A549 (cell line): ENCODE measurements at regions not wholly inside any gene's neighbourhood (a gene's known extent, or its start where the extent isn't known, plus 50 kb on each side); places are given as distances from the start of the nearest gene placed in this dataset.

Experiments used
- CEBPB ChIP-seq, 2 experiments: fragments of >200 bp in 1 of 2; sonication (Bioruptor Twin) in 1 of 2; formaldehyde crosslinking in 1 of 2; IDR thresholded peaks; 2 replicates each; pipeline ENCODE4 v1.6.1; 2012 to 2016
- CHD2 ChIP-seq: fragments of 150-350 bp; IDR thresholded peaks from 2 replicates; pipeline ENCODE4 v1.6.1; 2014; ENCODE audit warnings: low read length; ENCODE audit not compliant: partially characterized antibody
- CTCF ChIP-seq: fragments of >200 bp; sonication (Bioruptor Twin); formaldehyde crosslinking; IDR thresholded peaks from 3 replicates; pipeline ENCODE4 v1.5.1; 2016
- ELK1 ChIP-seq: fragments of 150-350 bp; IDR thresholded peaks from 2 replicates; pipeline ENCODE4 v1.6.1; 2014; ENCODE audit warnings: low read depth, mild to moderate bottlenecking, low read length
- EP300 ChIP-seq, 2 experiments: fragments of >200 bp; sonication (Bioruptor Twin); formaldehyde crosslinking; IDR thresholded peaks; 2 replicates in 1 of 2; 3 replicates in 1 of 2; pipeline ENCODE4 v1.6.1; 2016 to 2017
- HES2 ChIP-seq: fragments of >200 bp; sonication (Bioruptor Twin); formaldehyde crosslinking; IDR thresholded peaks from 2 replicates; pipeline ENCODE4 v1.6.1; 2016
- JUN ChIP-seq, 2 experiments: fragments of >200 bp; sonication (Bioruptor Twin); formaldehyde crosslinking; IDR thresholded peaks; 2 replicates in 1 of 2; 3 replicates in 1 of 2; pipeline ENCODE4 v1.6.1; 2016 to 2017
- KDM5A ChIP-seq: fragments of 200-600 bp; sonication (generic); IDR thresholded peaks from 2 replicates; pipeline ENCODE4 v1.6.1; 2016; ENCODE audit warnings: antibody characterized with exemption, mild to moderate bottlenecking
- PBX3 ChIP-seq: IDR thresholded peaks from 2 replicates; pipeline ENCODE4 v1.6.1; 2012
- POLR2A ChIP-seq: IDR thresholded peaks from 2 replicates; pipeline ENCODE4 v1.6.1; 2012; ENCODE audit warnings: mild to moderate bottlenecking, low read length
- RCOR1 ChIP-seq: fragments of 150-350 bp; IDR thresholded peaks from 2 replicates; pipeline ENCODE4 v1.6.1; 2014; ENCODE audit warnings: antibody characterized with exemption, low read length, low read depth
- TFCP2L1 ChIP-seq: fragments of 250-450 bp; sonication (Bioruptor Pico); IDR thresholded peaks from 2 replicates; pipeline ENCODE4 v1.5.0; 2021; ENCODE audit warnings: mild to moderate bottlenecking
- TP53 ChIP-seq: fragments of 250-450 bp; sonication (Bioruptor Pico); IDR thresholded peaks from 2 replicates; pipeline ENCODE4 v1.5.0; 2021; ENCODE audit warnings: mild to moderate bottlenecking, moderate library complexity

- TF ChIP-seq CTCF (no peak), CEBPB (IDR thresholded peaks at IDR 0.05) (no peak), EP300 (IDR thresholded peaks at IDR 0.05) (no peak), POLR2A (no peak), KDM5A (no peak), ELK1 (no peak), JUN (IDR thresholded peaks at IDR 0.05) (no peak), RCOR1 (no peak), PBX3 (no peak), TFCP2L1 (CRISPR knock-in tag) (no peak), HES2 (no peak), TP53 (CRISPR knock-in tag) (no peak), CHD2 (no peak)
Measured at GRCh38 chrX:115494161-115494560, 66.8 kb upstream of the PLS3 start.
